ENCODE measurements at regions not wholly inside any gene's neighbourhood (a gene's known extent, or its start where the extent isn't known, plus 50 kb on each side); places are given as distances from the start of the nearest gene placed in this dataset.
A peak's percentile ranks its signal among the peaks of the same experiment; 100 is the strongest.
"Not testable (repeated sequence)": the region's sequence is repeated elsewhere in the genome, so short reads cannot be mapped to it uniquely, and the experiment has no call there.

DNA sequence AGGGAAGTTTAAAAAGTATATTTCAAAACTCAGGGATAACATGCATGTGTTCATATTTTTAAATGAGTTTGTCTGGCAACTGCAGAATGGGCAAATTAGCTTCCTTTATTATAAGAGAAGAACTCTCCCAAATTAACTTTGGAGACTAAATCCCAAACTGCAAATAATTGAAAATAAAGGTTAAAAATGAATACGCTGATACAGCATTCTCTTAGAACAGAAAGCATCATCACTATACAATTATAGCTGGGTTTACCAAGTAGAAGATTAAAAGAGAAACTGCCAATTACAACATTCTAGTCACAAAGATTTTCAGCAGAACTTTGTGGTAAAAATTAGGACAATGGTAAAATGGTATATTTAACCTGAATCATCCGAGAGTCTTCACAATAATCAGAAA is 73.3 kb downstream of the OLFM4 start:
- no peak for DNase-seq (ENCODE audit: low read depth)

DNA sequence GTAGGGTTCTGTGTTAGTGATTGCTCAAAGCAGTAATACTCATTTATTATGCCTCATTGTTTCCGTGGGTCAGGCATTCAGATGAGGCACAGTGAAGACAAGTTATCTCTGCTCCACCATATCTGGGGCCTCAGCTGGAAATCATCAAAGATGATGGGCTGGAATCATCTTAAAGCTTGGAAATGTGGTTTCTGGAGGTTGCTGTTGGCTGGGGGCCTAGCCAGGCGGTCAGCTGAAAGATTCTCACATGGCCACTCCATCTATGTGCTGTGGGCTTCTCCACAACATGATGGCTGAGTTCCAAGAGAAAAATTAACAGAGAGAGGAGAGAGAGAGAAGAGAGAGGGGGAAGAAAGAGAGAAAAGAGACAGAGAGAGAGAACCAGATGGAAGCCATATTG is 75.5 kb downstream of the OLFM4 start:
- no peak for DNase-seq (ENCODE audit: low read depth)

DNA sequence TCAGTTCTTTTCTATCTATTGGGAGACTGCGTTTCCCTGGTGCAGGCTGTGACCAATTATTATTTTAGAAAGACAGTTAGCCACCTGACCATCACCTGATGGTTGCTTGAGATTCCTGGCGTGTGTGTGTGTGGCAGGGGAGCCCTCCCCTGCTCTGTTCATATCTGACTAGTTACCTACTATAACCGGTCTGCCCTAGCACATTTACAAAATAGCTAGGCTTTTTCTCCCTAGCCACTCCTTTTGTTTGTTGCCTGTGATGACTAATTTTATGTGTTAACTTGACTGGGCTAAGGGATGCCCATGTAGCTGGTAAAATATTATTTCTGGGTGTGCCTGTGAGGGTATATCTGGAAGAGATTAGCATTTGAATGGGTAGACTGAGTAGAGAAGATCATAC is 76.9 kb downstream of the OLFM4 start:
- no peak for DNase-seq (ENCODE audit: low read depth)

DNA sequence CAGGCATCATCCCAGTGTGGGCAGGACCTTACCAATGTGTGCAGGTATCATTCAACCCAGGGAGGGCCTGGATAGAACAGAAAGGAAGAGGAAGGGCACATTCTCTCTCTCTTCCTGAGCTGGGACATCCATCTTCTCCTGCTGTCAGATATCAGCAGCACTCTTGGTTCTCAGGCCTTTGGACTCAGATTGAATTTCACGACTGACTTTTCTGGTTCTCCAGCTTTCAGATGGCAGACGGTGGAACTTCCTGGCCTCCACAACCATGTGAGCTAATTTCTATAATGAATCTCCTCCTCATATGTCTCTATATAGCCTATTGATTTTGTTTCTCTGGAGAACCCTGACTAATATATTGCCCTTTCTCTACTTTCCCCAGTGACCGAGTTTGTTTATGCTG is 77.3 kb downstream of the OLFM4 start:
- DNase-seq (ENCODE audit: low read depth), result no peak

DNA sequence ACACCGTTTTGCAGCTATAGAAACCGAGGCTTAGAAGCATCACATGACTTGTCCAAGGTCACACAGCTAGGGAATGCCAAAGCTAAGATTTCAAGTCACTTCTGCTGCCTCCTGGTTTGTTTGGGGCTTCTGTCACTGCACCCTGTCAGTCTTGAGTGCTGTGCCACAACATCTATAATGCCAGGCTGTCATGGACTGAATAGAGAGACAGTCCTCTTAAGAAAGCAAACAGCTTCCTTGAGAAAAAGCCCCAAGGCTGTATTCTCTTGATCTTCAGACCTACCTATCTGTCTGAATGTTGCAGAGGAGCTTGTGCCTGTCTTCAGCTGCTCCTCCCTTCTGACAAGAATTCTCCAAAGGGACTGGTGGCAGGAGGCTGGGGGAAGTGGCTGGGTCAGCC is 81.6 kb downstream of the OLFM4 start:
- DNase-seq (ENCODE audit: low read depth), result no peak

DNA sequence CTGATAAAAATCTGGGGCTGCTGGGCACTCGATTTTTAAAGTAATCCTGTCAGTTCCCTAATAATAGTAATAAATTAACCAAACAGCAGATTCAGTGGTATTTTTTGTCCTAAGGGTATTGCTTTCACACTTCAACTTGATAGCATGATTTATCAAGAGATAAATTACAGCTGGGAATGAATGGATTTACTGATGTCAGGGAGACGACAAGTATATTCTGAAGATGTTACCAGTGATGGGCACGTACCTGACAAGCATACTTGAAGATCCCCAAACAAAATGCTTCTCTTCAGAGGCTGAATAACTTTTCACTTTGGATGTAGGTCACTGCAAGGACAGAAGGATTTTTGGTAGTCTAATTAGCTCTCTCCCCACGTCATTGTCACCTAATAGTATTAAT is 82.0 kb downstream of the OLFM4 start:
- DNase-seq (ENCODE audit: low read depth), result no peak

DNA sequence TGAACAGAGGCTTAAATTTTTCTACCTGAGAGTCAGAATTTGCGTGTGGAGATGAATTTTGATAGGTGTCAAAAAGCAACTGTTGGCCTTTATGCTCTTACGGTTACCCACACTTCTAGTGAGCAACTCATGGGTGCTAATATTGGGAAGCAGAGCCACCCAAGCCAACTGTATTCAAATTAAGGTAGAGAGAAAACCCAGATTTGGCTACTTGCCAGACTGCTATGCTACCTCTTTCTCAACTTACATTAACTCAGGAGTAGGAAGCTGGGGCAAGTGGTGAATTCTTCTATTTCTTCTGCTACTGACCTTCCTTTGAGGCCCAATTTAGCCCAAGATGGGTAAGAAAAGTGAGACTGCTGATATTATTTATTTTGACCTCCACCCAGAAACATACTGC is 83.9 kb downstream of the OLFM4 start:
- DNase-seq (ENCODE audit: low read depth), result no peak

DNA sequence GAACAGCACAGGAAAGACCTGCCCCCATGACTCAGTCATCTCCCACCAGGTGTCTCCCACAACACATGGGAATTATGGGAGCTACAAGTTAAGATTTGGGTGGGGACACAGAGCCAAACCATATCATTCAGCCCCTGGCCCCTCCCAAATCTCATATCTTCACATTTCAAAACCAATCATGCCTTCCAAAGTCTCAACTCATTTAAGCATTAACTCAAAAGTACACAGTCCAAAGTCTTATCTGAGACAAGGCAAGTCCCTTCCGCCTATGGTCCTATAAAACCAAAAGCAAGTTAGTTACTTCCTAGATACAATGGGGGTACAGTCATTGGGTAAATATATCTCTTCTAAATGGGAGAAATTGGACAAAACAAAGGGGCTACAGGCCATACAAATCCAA is 88.4 kb downstream of the OLFM4 start:
- DNase-seq (ENCODE audit: low read depth), result not testable (repeated sequence)

DNA sequence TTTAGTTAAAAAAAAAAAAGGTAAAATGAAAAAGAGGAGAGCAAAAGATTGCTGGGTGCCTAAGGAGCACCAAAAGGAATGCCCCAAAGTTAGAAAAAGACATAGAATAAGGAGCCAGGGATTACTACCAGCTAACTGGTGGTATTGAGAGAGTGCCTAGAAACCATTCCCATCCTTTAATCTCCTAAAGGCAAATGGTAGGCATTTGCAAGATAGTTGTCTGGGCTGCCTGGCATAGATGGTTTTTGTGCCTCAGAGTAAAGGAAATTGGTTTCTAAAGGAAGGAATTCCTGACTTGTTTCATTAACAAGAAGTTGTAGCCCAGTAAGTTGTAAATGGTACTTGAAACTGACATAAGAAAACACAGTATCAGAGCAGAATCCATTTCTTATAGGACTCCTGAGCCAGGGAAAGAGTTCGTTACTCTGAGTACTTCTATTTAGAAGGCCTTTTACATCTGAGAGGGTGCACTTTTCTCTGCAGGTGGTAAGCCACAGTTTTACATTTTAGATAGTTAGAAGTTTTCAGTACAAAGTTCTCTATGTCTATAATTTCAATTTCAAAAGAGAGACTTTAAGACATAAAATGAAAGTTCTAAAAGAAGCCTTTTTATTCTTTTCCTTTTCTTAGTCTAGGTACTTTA is 92.6 kb downstream of the OLFM4 start:
- DNase-seq (ENCODE audit: low read depth), result no peak

DNA sequence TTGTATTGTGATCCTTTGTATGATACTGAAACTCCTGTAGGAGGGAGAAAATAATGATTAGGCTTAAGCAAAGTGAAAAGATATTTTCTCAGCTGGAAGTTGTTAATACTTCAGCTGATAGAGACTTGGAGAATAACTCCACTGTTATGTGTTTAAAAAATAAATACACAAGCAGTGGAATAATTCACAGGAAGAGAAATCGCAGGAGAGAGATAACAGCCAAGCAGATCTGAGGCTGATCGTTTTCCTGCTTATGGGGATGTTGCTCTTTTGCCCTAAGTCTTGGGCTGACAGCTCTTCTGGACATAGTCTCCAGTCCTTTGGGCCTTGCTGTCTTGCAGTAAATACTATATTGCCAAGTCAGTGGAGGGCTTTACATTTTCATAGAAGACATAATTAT is 93.3 kb downstream of the OLFM4 start:
- no peak for DNase-seq (ENCODE audit: low read depth)

DNA sequence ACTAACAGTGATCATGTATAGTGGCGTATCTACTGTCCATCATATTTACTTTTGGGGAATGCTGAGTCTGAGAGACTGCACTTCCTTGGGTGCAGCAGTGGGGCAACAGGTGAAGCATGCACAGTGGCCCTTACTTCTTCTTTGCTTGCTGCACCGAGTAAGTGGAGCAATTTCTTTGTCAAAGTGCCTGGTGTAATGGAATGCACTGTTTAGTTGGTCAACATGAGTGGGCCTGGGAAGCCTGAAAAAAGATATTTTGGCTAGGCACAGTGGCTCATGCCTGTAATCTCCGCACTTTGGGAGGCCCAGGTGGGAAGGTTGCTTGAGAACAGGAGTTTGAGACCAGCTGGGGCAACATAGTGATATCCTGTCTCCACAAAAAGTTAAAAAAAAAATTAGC is 94.9 kb downstream of the OLFM4 start:
- no peak for DNase-seq (ENCODE audit: low read depth)

DNA sequence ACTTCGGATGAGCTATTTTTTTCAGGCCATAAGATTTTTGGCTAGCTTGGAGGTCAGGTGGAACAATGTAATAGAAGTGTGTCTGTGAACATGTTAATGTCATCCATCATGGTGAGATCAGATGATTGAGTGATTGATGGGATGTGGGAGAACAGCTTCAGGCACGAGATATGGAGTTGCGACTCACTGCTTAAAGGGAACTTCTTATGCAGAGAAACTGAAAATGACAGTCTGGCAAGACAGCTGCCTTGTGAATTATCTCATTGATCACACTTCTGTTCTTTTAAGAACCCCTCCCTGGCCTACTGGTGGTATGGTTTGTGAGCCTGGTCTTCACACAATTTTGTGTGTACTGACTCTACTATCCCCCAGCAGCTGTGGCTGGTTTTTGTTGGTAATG is 96.0 kb downstream of the OLFM4 start:
- no peak for DNase-seq (ENCODE audit: low read depth)

DNA sequence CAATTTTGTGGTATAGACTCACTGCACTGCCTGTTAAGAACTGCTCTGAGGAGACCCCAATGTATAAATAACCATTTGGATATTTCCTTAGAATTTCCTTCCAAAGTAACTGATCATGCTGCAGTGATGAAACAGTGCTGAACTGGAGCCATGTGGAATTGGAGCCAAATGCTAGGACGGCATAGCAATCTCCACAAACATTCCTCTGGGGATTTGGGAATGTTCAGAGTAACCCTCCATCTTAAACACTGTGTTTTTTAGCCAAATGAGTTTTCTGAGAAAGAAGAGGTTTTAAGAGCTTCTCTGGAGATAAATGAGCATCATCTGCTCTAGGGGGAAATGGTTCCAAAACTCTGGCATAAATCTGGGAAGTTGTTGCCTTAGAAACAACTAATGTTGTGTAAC is 98.2 kb downstream of the OLFM4 start:
- DNase-seq (ENCODE audit: low read depth), result no peak

DNA sequence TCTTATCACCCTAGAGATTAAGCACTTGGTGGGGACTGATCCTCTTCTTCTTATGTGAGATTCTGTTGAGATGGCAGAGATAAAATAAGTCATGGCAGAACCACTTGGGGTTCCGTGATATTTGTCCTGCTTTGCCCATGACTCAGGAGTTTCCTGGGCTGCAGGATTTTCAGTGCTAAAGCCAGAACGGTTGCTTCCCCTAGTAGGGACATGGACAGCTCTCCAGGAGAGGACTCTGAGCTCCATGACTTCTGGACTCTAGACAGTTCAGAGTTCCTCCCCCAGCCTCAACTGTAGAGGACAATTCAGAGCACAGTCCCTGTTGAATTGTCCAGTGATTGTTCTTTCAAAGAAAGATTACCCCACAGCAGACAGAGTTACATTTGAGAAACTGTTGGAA is 98.8 kb downstream of the OLFM4 start:
- DNase-seq (ENCODE audit: low read depth), result no peak

DNA sequence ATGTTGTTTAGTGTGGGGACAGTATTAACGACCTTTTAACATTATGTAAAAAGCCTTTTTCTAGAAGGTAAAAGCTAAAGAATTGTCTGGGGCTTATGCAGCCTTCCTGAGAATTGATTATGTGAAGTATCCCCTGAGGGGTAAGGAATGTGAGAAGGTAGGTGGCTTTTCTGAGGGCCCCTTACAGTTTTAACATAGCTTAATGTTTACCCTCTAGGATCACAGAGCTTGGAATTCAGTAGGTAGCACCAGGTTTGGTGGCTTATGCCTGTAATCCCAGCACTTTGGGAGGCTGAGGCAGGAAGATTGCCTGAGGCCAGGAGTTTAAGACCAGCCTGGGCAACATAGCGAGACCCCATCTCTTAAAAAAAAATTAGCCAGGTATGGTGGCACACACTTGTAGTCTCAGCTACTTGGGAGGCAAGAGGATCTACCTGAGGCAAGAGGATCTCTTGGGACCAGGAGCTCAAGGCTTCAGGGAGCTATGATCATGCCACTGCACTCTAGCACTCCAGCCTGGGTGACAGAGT is 101.3 kb downstream of the OLFM4 start:
- DNase-seq (ENCODE audit: low read depth), result no peak

DNA sequence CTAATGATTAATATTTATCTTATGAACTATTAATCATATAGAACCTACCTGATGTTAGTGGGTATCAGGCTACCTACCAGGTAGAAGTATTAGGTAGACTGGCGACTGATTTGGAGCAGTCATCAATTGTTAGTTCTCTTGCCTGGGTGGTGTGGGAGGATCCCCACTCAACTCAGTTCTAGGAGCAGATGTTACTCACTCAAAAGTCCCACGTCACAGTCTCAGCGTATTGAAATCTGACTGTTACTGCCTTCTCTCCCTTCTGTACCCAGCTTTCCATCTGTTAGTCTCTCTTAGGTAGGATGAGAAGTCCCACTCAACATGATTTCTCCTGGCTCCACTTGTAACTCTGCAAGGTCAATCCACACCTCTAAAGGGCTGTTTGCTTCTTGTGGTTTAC is 102.7 kb downstream of the OLFM4 start:
- DNase-seq (ENCODE audit: low read depth), result no peak

DNA sequence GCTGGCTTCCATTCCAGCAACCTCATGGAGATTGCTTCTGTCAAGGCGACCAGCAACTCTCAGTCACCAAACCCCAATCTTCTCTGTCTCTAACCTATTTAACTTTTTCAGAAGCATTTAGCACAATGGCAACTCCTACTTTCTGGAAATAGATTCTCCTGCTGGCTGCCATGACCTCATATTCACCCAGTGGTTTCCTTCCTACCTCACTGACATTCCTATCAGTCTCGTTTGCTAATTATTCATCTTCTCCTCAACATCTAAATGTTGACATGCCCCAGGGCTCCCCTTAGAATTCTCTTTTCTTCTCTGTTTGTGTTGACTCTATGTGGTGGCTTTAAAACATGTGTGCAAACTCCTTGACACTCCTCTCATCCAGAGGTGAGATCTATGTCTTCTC is 106.7 kb downstream of the OLFM4 start:
- no peak for DNase-seq (ENCODE audit: low read depth)

DNA sequence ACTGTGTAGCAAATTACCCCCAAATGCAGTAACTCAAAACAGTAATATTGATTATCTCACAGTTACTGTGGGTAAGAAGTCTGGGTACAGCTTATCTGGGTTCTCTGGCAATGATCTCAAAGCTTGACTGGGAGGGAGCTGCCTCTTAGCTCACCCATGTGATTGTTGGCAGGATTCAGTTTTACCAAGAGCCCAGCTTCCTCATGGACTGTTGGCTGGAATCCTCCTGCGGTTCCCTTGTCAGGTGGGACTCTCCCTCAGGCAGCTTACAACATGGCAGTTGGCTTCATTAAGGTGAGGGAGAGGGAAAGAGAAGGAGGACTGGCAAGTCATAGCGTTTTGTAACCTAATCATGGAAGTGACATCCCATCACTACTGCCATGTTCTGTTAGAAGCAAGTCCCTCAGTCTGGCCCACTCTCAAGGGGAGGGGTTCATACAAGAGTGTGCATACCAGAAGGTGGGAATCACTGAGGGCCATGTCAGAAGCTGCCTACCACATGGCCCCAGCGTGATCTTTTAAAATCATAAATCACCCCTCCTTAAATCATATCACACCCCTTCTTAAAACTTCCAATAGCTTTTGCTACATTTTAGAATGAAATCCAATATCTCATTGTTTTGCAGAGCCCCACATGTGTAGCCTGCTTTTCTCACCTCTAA is 108.1 kb downstream of the OLFM4 start:
- DNase-seq (ENCODE audit: low read depth), result no peak

DNA sequence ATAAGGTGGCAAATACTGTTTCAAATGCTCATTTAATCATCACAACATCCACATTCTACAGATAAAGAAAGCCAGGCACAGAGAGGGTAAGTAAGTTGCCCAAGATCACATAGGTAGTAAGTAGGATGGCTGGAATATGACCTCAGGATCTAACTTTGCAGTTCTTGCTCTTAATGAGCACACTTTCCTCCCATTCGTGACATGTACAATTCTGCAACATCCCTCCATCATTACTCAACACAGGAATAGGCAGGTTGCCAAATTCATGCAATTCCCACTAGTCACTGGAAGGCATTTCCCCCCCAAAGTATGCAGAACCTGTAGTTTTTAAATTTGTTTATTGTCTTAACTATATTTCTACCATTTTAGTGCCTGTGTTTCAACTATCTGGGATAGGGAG is 109.2 kb downstream of the OLFM4 start:
- DNase-seq (ENCODE audit: low read depth), result peak; percentile 49

DNA sequence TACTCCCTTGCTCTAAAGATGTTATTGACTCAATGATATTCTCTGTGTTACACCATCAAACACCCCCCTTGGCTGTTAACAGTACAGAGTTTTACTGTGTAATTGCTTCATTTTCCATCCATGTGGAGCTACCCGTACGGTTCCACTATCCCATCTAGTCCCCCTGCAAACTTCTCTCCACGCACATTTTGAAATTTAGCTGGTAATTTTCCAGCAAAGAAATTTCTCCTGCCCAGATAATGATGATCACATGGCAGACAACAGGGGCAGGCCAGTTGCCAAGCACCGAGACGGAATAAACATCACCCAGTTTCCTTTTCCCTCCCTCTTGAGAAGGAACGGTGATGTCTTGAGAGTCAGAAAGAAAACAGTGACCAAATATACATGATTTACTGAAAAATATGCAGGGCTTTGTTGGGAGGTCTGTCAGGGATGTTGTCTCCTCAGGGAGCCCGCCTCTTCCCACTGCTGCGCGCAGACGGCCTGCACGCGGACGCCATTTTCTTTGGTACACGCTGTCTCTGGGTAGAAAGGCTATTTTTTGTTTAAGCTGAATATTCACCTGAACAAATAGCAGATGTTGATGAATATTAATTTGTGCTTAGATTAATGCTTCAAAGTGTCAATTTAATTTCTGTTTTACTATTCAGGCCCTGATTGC is 109.9 kb downstream of the OLFM4 start:
- DNase-seq (ENCODE audit: low read depth), result peak; percentile 4

DNA sequence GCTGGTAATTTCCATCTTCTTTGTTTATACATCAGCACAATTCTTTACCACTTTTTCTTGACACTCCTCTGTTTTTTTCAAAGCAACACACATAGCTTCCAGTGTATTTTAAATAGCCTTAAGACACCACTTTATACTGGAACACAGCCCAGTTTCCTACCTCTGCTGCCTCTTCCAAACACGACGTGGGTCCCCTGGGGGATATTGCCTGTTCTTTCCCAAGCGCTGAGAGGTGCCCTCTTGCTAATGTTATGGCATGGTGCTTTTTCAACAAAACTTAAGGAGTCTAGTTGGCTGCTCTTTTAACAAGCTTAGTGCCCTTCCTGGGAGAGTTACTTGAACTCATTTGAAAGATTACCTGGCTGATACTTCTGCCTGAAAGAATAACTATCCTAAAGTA is 112.7 kb downstream of the OLFM4 start:
- DNase-seq (ENCODE audit: low read depth), result no peak

DNA sequence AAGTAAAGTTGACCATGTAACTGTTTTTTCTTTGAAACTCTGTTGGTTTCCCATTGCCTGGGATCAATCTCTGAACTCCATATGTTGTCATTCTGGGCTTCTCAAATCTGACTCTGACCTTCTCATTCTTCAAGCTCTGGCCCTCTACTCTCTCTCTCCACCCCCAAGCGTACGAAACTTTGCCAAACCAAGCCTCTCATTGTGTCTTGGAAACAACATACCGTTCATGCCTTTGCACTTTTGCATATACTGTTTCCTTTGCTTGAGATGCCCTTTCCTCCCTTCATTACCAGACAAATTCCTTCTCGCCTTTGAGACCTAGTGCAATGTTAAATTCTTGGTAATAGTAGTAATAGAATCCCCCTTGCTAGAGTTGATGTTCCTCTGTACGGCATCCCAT is 113.7 kb downstream of the OLFM4 start:
- no peak for DNase-seq (ENCODE audit: low read depth)

DNA sequence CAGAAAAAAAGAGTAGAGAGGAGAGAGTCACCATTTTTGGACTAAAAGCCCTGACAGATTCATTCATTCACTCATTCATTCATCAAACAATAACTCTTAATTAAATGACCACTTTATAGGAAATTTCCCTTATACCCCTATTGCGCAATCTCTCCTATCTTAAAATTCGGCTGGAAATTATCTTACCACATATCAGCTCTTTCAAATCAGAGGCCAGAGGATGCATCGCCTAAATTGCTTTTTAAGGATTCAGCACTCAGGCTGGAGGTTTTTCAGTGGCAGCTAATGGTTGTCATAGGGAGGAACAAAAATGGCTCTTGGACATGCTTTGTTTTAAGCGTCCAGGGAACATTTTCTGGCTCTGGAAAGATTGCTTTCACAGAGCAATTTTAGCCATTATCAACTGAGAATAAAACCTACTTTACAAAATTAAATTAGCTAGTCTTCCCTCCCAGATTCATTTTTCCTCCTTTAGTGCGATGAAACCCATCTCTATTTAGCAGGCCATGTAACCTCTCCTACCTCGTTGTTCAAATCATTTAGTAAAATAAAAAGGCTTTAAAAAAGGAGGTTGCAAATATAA is 115.2 kb downstream of the OLFM4 start:
- no peak for DNase-seq (ENCODE audit: low read depth)
